GM23248 (cell line): ENCODE measurements at regions not wholly inside any gene's neighbourhood (a gene's known extent, or its start where the extent isn't known, plus 50 kb on each side); places are given as distances from the start of the nearest gene placed in this dataset.

Experiments used
- DNase-seq: peaks from one replicate; pipeline ENCODE4 v3.0.0-alpha.2; 2015
- H2AFZ ChIP-seq: fragments of 200-600 bp; sonication (generic); 2 replicates; pipeline ENCODE4 v1.6.1; 2016; ENCODE audit warnings: antibody characterized with exemption
- H3F3A ChIP-seq: fragments of 200-600 bp; sonication (generic); 2 replicates; pipeline ENCODE4 v1.6.1; 2016; ENCODE audit warnings: mild to moderate bottlenecking, antibody characterized with exemption, mixed run types; ENCODE audit not compliant: insufficient read depth
- H3K27ac ChIP-seq: fragments of 200-600 bp; sonication (generic); 2 replicates; pipeline ENCODE4 v1.5.1; 2016; ENCODE audit warnings: mild to moderate bottlenecking
- H3K27me3 ChIP-seq: fragments of 200-600 bp; sonication (generic); replicated peaks from 2 replicates; pipeline ENCODE4 v1.6.1; 2016; ENCODE audit warnings: mild to moderate bottlenecking; ENCODE audit not compliant: insufficient read depth
- H3K36me3 ChIP-seq: fragments of 200-600 bp; sonication (generic); 2 replicates; pipeline ENCODE4 v1.6.1; 2016; ENCODE audit warnings: low read depth, mild to moderate bottlenecking
- H3K4me1 ChIP-seq: fragments of 200-600 bp; sonication (generic); 2 replicates; pipeline ENCODE4 v1.6.1; 2016; ENCODE audit warnings: mild to moderate bottlenecking; ENCODE audit not compliant: insufficient read depth
- H3K4me2 ChIP-seq: fragments of 200-600 bp; sonication (generic); one replicate; pipeline ENCODE4 v1.6.1; 2016; ENCODE audit warnings: mild to moderate bottlenecking; ENCODE audit not compliant: unreplicated experiment
- H3K4me3 ChIP-seq: fragments of 200-600 bp; sonication (generic); 2 replicates; pipeline ENCODE4 v1.5.1; 2016; ENCODE audit warnings: mild to moderate bottlenecking
- H3K79me2 ChIP-seq: fragments of 200-600 bp; sonication (generic); 2 replicates; pipeline ENCODE4 v1.6.1; 2016; ENCODE audit warnings: mild to moderate bottlenecking; ENCODE audit not compliant: insufficient read depth
- H3K9ac ChIP-seq: fragments of 200-600 bp; sonication (generic); 2 replicates; pipeline ENCODE4 v1.6.1; 2016; ENCODE audit warnings: mild to moderate bottlenecking
- H3K9me2 ChIP-seq: fragments of 200-600 bp; sonication (generic); 2 replicates; pipeline ENCODE4 v1.6.1; 2016; ENCODE audit warnings: mixed run types, mild to moderate bottlenecking, moderate library complexity; ENCODE audit not compliant: insufficient read depth
- H3K9me3 ChIP-seq: fragments of 200-600 bp; sonication (generic); one replicate; pipeline ENCODE4 v1.6.1; 2017; ENCODE audit warnings: low read depth
- H4K20me1 ChIP-seq: fragments of 200-600 bp; sonication (generic); 2 replicates; pipeline ENCODE4 v1.6.0; 2016; ENCODE audit not compliant: insufficient read depth
- EZH2 ChIP-seq: fragments of 200-600 bp; sonication (generic); IDR thresholded peaks from 2 replicates; pipeline ENCODE4 v1.6.1; 2018; ENCODE audit warnings: antibody characterized with exemption, mild to moderate bottlenecking; ENCODE audit not compliant: insufficient read depth, poor library complexity, severe bottlenecking
- EZH2phosphoT487 ChIP-seq: fragments of 200-600 bp; sonication (generic); IDR thresholded peaks from 2 replicates; pipeline ENCODE4 v1.6.1; 2018; ENCODE audit warnings: antibody characterized with exemption, moderate library complexity, mild to moderate bottlenecking, low read depth; ENCODE audit not compliant: insufficient read depth
- WGBS, 2 experiments: methylation state at CpG; one replicate each; pipeline ENCODE4 v1.1.6; 2015 to 2017; ENCODE audit warnings: low lambda C conversion rate in 2 of 2, low coverage in 1 of 2; ENCODE audit errors: missing lambda C conversion rate in 2 of 2; 5-methylcytosine and 5-hydroxymethylcytosine counted together
- in situ Hi-C: fragments of 300-500 bp; cut with MboI; formaldehyde crosslinking; loops from 2 replicates; pipeline ENCODE4 v1.15.0; 2020

- 39% methylated on average over 13 of the region's 13 CpGs for WGBS, 2 experiments
- DNase-seq, result no peak
- Histone ChIP-seq H4K20me1 (no peaks in the 10 kb centered on the region), H3K27ac (no peak overlapping the region), H3K4me1 (no peaks in the 10 kb centered on the region), H3K9me2 (no peaks in the 10 kb centered on the region), H3K4me2 (no peak overlapping the region), H3K79me2 (no peaks in the 10 kb centered on the region), H2AFZ (no peak overlapping the region), H3K4me3 (no peak overlapping the region), H3K36me3 (no peaks in the 10 kb centered on the region), H3K27me3 (no peaks in the 10 kb centered on the region), H3F3A (no peaks in the 10 kb centered on the region), H3K9me3 (no peaks in the 10 kb centered on the region), H3K9ac (no peak overlapping the region)
- TF ChIP-seq EZH2phosphoT487 (no peak), EZH2 (no peak)
- in situ Hi-C loops, result no loop called here
These were observed 298.7 kb upstream of the CDH4 start for GRCh38 chr20:60953321-60953720.

- Histone ChIP-seq H3K27ac (no peak overlapping the region), H3K9me2 (no peaks in the 10 kb centered on the region), H3K27me3 (no peaks in the 10 kb centered on the region), H3K4me2 (no peak overlapping the region), H4K20me1 (no peaks in the 10 kb centered on the region), H3K9ac (no peak overlapping the region), H3F3A (no peaks in the 10 kb centered on the region), H3K36me3 (no peaks in the 10 kb centered on the region), H3K79me2 (no peaks in the 10 kb centered on the region), H3K9me3 (no peaks in the 10 kb centered on the region), H3K4me1 (no peaks in the 10 kb centered on the region), H2AFZ (no peak overlapping the region), H3K4me3 (no peak overlapping the region)
- WGBS, 2 experiments, result 0 to 2% methylated on average over 2 of the region's 2 CpGs
- TF ChIP-seq EZH2phosphoT487 (no peak), EZH2 (no peak)
- no peak for DNase-seq
- in situ Hi-C loops, result no loop called here
These were observed 296.4 kb upstream of the CDH4 start for GRCh38 chr20:60955706-60956105.

GRCh38 chr20:60956194-60956593, 295.9 kb upstream of the CDH4 start:
- Histone ChIP-seq H3F3A (no peaks in the 10 kb centered on the region), H3K9me3 (no peaks in the 10 kb centered on the region), H3K4me3 (no peak overlapping the region), H4K20me1 (no peaks in the 10 kb centered on the region), H3K27ac (no peak overlapping the region), H3K4me1 (no peaks in the 10 kb centered on the region), H3K4me2 (no peak overlapping the region), H3K27me3 (no peaks in the 10 kb centered on the region), H3K9ac (no peak overlapping the region), H3K79me2 (no peaks in the 10 kb centered on the region), H3K36me3 (no peaks in the 10 kb centered on the region), H3K9me2 (no peaks in the 10 kb centered on the region), H2AFZ (no peak overlapping the region)
- in situ Hi-C loops, result no loop called here
- TF ChIP-seq EZH2 (no peak), EZH2phosphoT487 (no peak)
- 4 to 10% methylated on average over 4 of the region's 4 CpGs for WGBS, 2 experiments
- no peak for DNase-seq

- H3K9ac ChIP-seq, result no peak overlapping the region
- TF ChIP-seq EZH2phosphoT487, result no peak
- TF ChIP-seq EZH2, result no peak
- H3K36me3 ChIP-seq, result no peaks in the 10 kb centered on the region
- H3F3A ChIP-seq, result no peaks in the 10 kb centered on the region
- in situ Hi-C loops, result no loop called here
- H3K4me1 ChIP-seq, result no peaks in the 10 kb centered on the region
- no peak overlapping the region for H3K4me2 ChIP-seq
- DNase-seq, result no peak
- no peaks in the 10 kb centered on the region for H3K27me3 ChIP-seq
- H3K4me3 ChIP-seq, result no peak overlapping the region
- 10 to 12% methylated on average over 3 of the region's 3 CpGs for WGBS, 2 experiments
- H4K20me1 ChIP-seq, result no peaks in the 10 kb centered on the region
- H3K9me2 ChIP-seq, result no peaks in the 10 kb centered on the region
- no peaks in the 10 kb centered on the region for H3K79me2 ChIP-seq
- no peaks in the 10 kb centered on the region for H3K9me3 ChIP-seq
- H2AFZ ChIP-seq, result no peak overlapping the region
- H3K27ac ChIP-seq, result no peak overlapping the region
These were observed 294.4 kb upstream of the CDH4 start for GRCh38 chr20:60957621-60958020.

- Histone ChIP-seq H3K9me2 (no peaks in the 10 kb centered on the region), H3F3A (no peaks in the 10 kb centered on the region), H3K27ac (no peak overlapping the region), H2AFZ (no peak overlapping the region), H3K9me3 (no peaks in the 10 kb centered on the region), H3K36me3 (no peaks in the 10 kb centered on the region), H3K27me3 (no peaks in the 10 kb centered on the region), H3K4me2 (no peak overlapping the region), H3K79me2 (no peaks in the 10 kb centered on the region), H3K4me1 (no peaks in the 10 kb centered on the region), H4K20me1 (no peaks in the 10 kb centered on the region), H3K4me3 (no peak overlapping the region), H3K9ac (no peak overlapping the region)
- no peak for DNase-seq
- TF ChIP-seq EZH2 (no peak), EZH2phosphoT487 (no peak)
- in situ Hi-C loops, result no loop called here
- WGBS, 2 experiments, result 4 to 10% methylated on average over 3 of the region's 3 CpGs
These were observed 292.1 kb upstream of the CDH4 start for GRCh38 chr20:60959971-60960370.
